H1 (cell line): ENCODE measurements at regions not wholly inside any gene's neighbourhood (a gene's known extent, or its start where the extent isn't known, plus 50 kb on each side); places are given as distances from the start of the nearest gene placed in this dataset.

Source experiments
- CTCF ChIA-PET: fragments of 300-600 bp; sonication (Branson Sonifier 250); formaldehyde crosslinking; loops from one replicate; lab custom pipeline; 2021; ENCODE audit not compliant: partially characterized antibody; lab: Charles Lee
- POLR2A ChIA-PET: fragments of 300-600 bp; sonication (Branson Sonifier 250); formaldehyde crosslinking; loops from one replicate; lab custom pipeline; 2021; ENCODE audit warnings: inconsistent platforms; ENCODE audit not compliant: partially characterized antibody; lab: Charles Lee
- DNase-seq, 2 experiments: peaks; one replicate each; pipeline versions ENCODE4 v3.0.0 to v3.0.0-alpha.2; 2010 to 2022; ENCODE audit warnings: low spot score in 2 of 2, low read depth in 1 of 2, mixed read lengths in 1 of 2
- FAIRE-seq: peaks from 2 replicates; lab custom pipeline; 2011; peaks lifted over from hg19 to GRCh38; lab: Jason Lieb, UNC
- H2AFZ ChIP-seq: 2 replicates; pipeline ENCODE4 v1.8.1; 2012; ENCODE audit warnings: low read length, inconsistent platforms
- H2AK5ac ChIP-seq: 2 replicates; pipeline ENCODE4 v1.6.1; 2013; ENCODE audit warnings: low read depth, low read length
- H2BK120ac ChIP-seq: replicated peaks from 2 replicates; pipeline ENCODE3; 2013; ENCODE audit warnings: low read depth, low read length, inconsistent platforms
- H2BK12ac ChIP-seq: 2 replicates; pipeline ENCODE4 v1.6.1; 2013; ENCODE audit warnings: low read depth, low read length
- H2BK15ac ChIP-seq: 2 replicates; pipeline ENCODE4 v1.6.1; 2013; ENCODE audit warnings: low read length
- H2BK20ac ChIP-seq: 2 replicates; pipeline ENCODE4 v1.6.1; 2013; ENCODE audit warnings: low read length
- H2BK5ac ChIP-seq: 2 replicates; pipeline ENCODE4 v1.6.1; 2013; ENCODE audit warnings: low read depth, low read length
- H3K14ac ChIP-seq: 2 replicates; pipeline ENCODE4 v1.6.1; 2013; ENCODE audit warnings: inconsistent platforms; ENCODE audit not compliant: insufficient read length
- H3K18ac ChIP-seq: 2 replicates; pipeline ENCODE4 v1.6.1; 2013; ENCODE audit warnings: low read length; ENCODE audit errors: extremely low read depth
- H3K23ac ChIP-seq: 2 replicates; pipeline ENCODE4 v1.6.1; 2013; ENCODE audit warnings: inconsistent platforms; ENCODE audit not compliant: insufficient read length
- H3K23me2 ChIP-seq: 2 replicates; pipeline ENCODE4 v1.6.1; 2013; ENCODE audit warnings: low read depth, low read length
- H3K27ac ChIP-seq: 2 replicates; pipeline ENCODE4 v1.6.1; 2011; ENCODE audit warnings: low read depth, low read length, inconsistent platforms
- H3K27me3 ChIP-seq, 4 experiments: replicated peaks in 1 of 4; 1 replicate in 1 of 4; 2 replicates in 3 of 4; pipeline versions ENCODE4 v1.6.1 to v1.8.1; 2011 to 2013; ENCODE audit warnings: low read length in 3 of 4, mild to moderate bottlenecking in 3 of 4, inconsistent platforms in 2 of 4, mixed read lengths in 2 of 4, moderate library complexity in 1 of 4; ENCODE audit not compliant: control insufficient read depth in 3 of 4, insufficient read depth in 3 of 4; ENCODE audit errors: extremely low read depth in 1 of 4
- H3K36me3 ChIP-seq, 4 experiments: 2 replicates each; pipeline versions ENCODE4 v1.6.1 to v1.8.1; 2011 to 2013; ENCODE audit warnings: mild to moderate bottlenecking in 4 of 4, low read length in 3 of 4, moderate library complexity in 2 of 4, control low read depth in 1 of 4, inconsistent platforms in 1 of 4; ENCODE audit not compliant: insufficient read depth in 4 of 4, control insufficient read depth in 2 of 4
- H3K4ac ChIP-seq: replicated peaks from 2 replicates; pipeline ENCODE3; 2013; ENCODE audit warnings: low read length, low read depth, mixed read lengths, inconsistent platforms; ENCODE audit not compliant: insufficient read length
- H3K4me1 ChIP-seq, 4 experiments: replicated peaks in 1 of 4; 1 replicate in 1 of 4; 2 replicates in 3 of 4; pipeline versions ENCODE4 v1.6.1 to v1.8.1; 2011 to 2013; ENCODE audit warnings: low read length in 3 of 4, inconsistent platforms in 2 of 4, mixed read lengths in 1 of 4; ENCODE audit not compliant: insufficient read depth in 4 of 4, control insufficient read depth in 3 of 4
- H3K4me2 ChIP-seq, 2 experiments: 2 replicates each; pipeline versions ENCODE4 v1.6.1 to v1.8.1; 2011 to 2013; ENCODE audit warnings: low read depth in 2 of 2, low read length in 2 of 2, control low read depth in 1 of 2, inconsistent platforms in 1 of 2, mild to moderate bottlenecking in 1 of 2; ENCODE audit not compliant: insufficient read depth in 1 of 2
- H3K4me3 ChIP-seq, 4 experiments: fragments of 200-600, 300-600 bp in 1 of 4; sonication (generic), shearing (Covaris generic), sonication (Bioruptor Twin) in 1 of 4; 2 replicates each; pipeline versions ENCODE4 v1.5.1 to v1.8.1; 2011 to 2016; ENCODE audit warnings: low read length in 4 of 4, low read depth in 3 of 4, control low read depth in 2 of 4, inconsistent platforms in 2 of 4, mild to moderate bottlenecking in 2 of 4, mixed read lengths in 1 of 4, moderate library complexity in 1 of 4; ENCODE audit not compliant: insufficient read depth in 2 of 4; ENCODE audit errors: extremely low read depth in 1 of 4
- H3K56ac ChIP-seq: replicated peaks from 2 replicates; pipeline ENCODE3; 2013; ENCODE audit warnings: low read depth, mild to moderate bottlenecking, mixed read lengths, low read length, inconsistent platforms; ENCODE audit not compliant: insufficient read length
- H3K79me1 ChIP-seq: 2 replicates; pipeline ENCODE4 v1.6.1; 2013; ENCODE audit warnings: low read depth, low read length, control low read depth
- H3K79me2 ChIP-seq, 2 experiments: 2 replicates each; pipeline versions ENCODE4 v1.6.1 to v1.8.1; 2012 to 2013; ENCODE audit warnings: low read length in 2 of 2, mild to moderate bottlenecking in 2 of 2, inconsistent platforms in 1 of 2; ENCODE audit not compliant: insufficient read depth in 2 of 2, control insufficient read depth in 1 of 2
- H3K9ac ChIP-seq, 4 experiments: replicated peaks in 1 of 4; 1 replicate in 1 of 4; 2 replicates in 3 of 4; pipeline versions ENCODE4 v1.6.1 to v1.8.1; 2011 to 2013; ENCODE audit warnings: low read depth in 3 of 4, low read length in 3 of 4, control low read depth in 2 of 4, mild to moderate bottlenecking in 2 of 4, moderate library complexity in 2 of 4, inconsistent platforms in 1 of 4; ENCODE audit errors: extremely low read depth in 1 of 4
- H3K9me3 ChIP-seq, 2 experiments: 2 replicates each; pipeline versions ENCODE4 v1.6.1 to v1.8.1; 2012 to 2013; ENCODE audit warnings: mild to moderate bottlenecking in 2 of 2, moderate library complexity in 2 of 2, control low read depth in 1 of 2, inconsistent platforms in 1 of 2, low read depth in 1 of 2, low read length in 1 of 2, mixed read lengths in 1 of 2; ENCODE audit not compliant: insufficient read depth in 2 of 2
- H4K20me1 ChIP-seq, 2 experiments: replicated peaks in 1 of 2; 2 replicates each; pipeline versions ENCODE3 to v1.8.1; 2011 to 2013; ENCODE audit warnings: inconsistent platforms in 2 of 2, low read length in 2 of 2, mild to moderate bottlenecking in 1 of 2; ENCODE audit not compliant: insufficient read depth in 2 of 2, control insufficient read depth in 1 of 2
- H4K5ac ChIP-seq: 2 replicates; pipeline ENCODE4 v1.6.1; 2013; ENCODE audit warnings: low read length, low read depth, mixed read lengths, inconsistent platforms; ENCODE audit not compliant: insufficient read length
- H4K8ac ChIP-seq: 2 replicates; pipeline ENCODE4 v1.8.0; 2013; ENCODE audit warnings: mild to moderate bottlenecking, moderate library complexity, low read length, inconsistent platforms; ENCODE audit not compliant: insufficient read depth; ENCODE audit errors: extremely low read depth
- H4K91ac ChIP-seq: replicated peaks from 2 replicates; pipeline ENCODE3; 2013; ENCODE audit warnings: low read length, mixed read lengths, inconsistent platforms; ENCODE audit not compliant: insufficient read length
- BRCA1 ChIP-seq: IDR thresholded peaks from 2 replicates; pipeline ENCODE4 v1.6.1; 2012; ENCODE audit warnings: low read depth, low read length, improper control_type of control experiment
- CEBPB ChIP-seq: IDR thresholded peaks from 2 replicates; pipeline ENCODE4 v1.6.1; 2012; ENCODE audit warnings: low read depth, low read length
- CHD1 ChIP-seq: IDR thresholded peaks from 2 replicates; pipeline ENCODE4 v1.6.1; 2012; ENCODE audit warnings: low read depth, low read length, improper control_type of control experiment
- GTF2F1 ChIP-seq: IDR thresholded peaks from 2 replicates; pipeline ENCODE4 v1.6.1; 2012; ENCODE audit warnings: low read depth, low read length, improper control_type of control experiment, borderline replicate concordance
- KDM1A ChIP-seq: fragments of 200-600, 300-600 bp; sonication (generic); IDR thresholded peaks from 2 replicates; pipeline ENCODE4 v1.7.1; 2016; ENCODE audit warnings: mild to moderate bottlenecking, low read length, borderline replicate concordance
- MAFK ChIP-seq: IDR thresholded peaks from 2 replicates; pipeline ENCODE4 v1.6.1; 2012; ENCODE audit warnings: low read depth, mild to moderate bottlenecking, improper control_type of control experiment, low read length
- RAD21 ChIP-seq, 2 experiments: IDR thresholded peaks in 1 of 2; conservative IDR thresholded peaks in 1 of 2; 2 replicates each; pipeline ENCODE4 v1.6.1; 2011; ENCODE audit warnings: low read depth in 2 of 2, low read length in 2 of 2, improper control_type of control experiment in 1 of 2, inconsistent platforms in 1 of 2, mild to moderate bottlenecking in 1 of 2, moderate library complexity in 1 of 2
- SIN3A ChIP-seq, 2 experiments: IDR thresholded peaks in 1 of 2; conservative IDR thresholded peaks in 1 of 2; 2 replicates each; pipeline ENCODE4 v1.6.1; 2011 to 2012; ENCODE audit warnings: low read length in 2 of 2, improper control_type of control experiment in 1 of 2, low read depth in 1 of 2, mild to moderate bottlenecking in 1 of 2
- SP4 ChIP-seq: IDR thresholded peaks from 2 replicates; pipeline ENCODE4 v1.6.1; 2012; ENCODE audit warnings: low read length, inconsistent platforms
- TAF7 ChIP-seq: optimal IDR thresholded peaks from 2 replicates; pipeline ENCODE3; 2011; ENCODE audit warnings: low read depth, mild to moderate bottlenecking, inconsistent platforms, low read length, moderate library complexity, borderline replicate concordance
- WGBS, 2 experiments: shearing (Covaris generic) in 1 of 2; methylation state at CpG; one replicate each; pipeline versions ENCODE4 v1.1.6 to v1.1.7; 2013 to 2015; ENCODE audit warnings: low lambda C conversion rate in 2 of 2, mixed read lengths in 2 of 2, inconsistent platforms in 1 of 2, low coverage in 1 of 2, missing lambda C conversion rate in 1 of 2; ENCODE audit not compliant: insufficient replicate concordance in 2 of 2, insufficient coverage in 1 of 2, insufficient read length in 1 of 2; ENCODE audit errors: extremely low coverage in 1 of 2, missing lambda C conversion rate in 1 of 2; 5-methylcytosine and 5-hydroxymethylcytosine counted together
- TF ChIP-seq, protein P1 (sequence below), 3 experiments: IDR thresholded peaks; 1 replicate in 2 of 3; 2 replicates in 1 of 3; pipeline versions ENCODE4 v1.5.1 to v1.6.1; 2011; ENCODE audit warnings: low read length in 3 of 3, mild to moderate bottlenecking in 3 of 3, inconsistent platforms in 2 of 3, low read depth in 1 of 3, moderate library complexity in 1 of 3; ENCODE audit not compliant: insufficient read depth in 1 of 3; ENCODE audit errors: control extremely low read depth in 1 of 3

DNA sequence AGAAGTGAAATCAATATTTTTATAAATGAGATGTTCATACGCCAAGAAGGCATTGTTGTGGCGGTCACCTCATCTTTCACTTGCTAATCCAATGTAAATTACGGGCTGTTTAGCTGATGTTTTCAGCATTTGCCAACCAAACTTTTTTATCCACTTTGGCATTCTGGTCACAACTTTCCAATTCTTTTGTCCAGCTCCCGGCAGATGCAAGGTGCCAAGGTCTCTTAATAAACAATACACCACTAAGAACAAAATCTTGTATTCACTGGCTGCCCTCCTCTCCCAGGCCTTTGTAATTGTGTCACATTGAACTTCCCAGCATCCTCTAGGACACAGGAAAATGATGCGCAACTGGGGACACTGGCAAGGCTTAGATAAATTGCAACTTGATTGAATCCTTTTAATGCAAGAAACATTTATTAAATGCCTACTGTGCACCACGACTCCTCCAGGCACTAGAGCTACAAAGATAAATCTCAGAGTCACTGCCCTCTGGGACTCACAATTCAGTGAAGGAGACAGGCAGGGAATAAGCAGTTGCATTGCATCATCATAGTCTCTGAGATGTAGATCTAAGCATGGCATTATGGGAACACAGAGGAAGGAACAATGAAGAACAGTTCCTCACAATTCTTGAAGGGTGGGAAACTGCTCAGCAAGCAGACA is 165.4 kb upstream of the C16orf82 start:
- Histone ChIP-seq H3K9me3 (no peaks in the 10 kb centered on the region), H4K91ac (no peak overlapping the region), H4K5ac (no peak overlapping the region), H2BK15ac (no peak overlapping the region), H4K8ac (no peak overlapping the region), H3K27me3 (no peaks in the 10 kb centered on the region), H3K79me2 (no peaks in the 10 kb centered on the region), H3K4me3 (no peak overlapping the region), H3K27ac (no peak overlapping the region), H2BK5ac (no peak overlapping the region), H3K23ac (no peak overlapping the region), H3K4me1 (no peaks in the 10 kb centered on the region), H2BK120ac (no peak overlapping the region), H2AK5ac (no peak overlapping the region), H2BK20ac (no peak overlapping the region), H3K4me2 (no peak overlapping the region), H4K20me1 (no peaks in the 10 kb centered on the region), H3K9ac (no peak overlapping the region), H3K23me2 (peaks cover 3% of the 10 kb centered on the region; the same call in 1 of the 2 replicates), H3K4ac (no peak overlapping the region), H3K14ac (no peak overlapping the region), H3K56ac (no peak overlapping the region), H3K18ac (no peak overlapping the region), H3K79me1 (no peaks in the 10 kb centered on the region), H3K36me3 (no peaks in the 10 kb centered on the region), H2BK12ac (no peak overlapping the region), H2AFZ (peak overlapping the region; percentile 54; the same call in 1 of the 2 replicates)
- FAIRE-seq, result no peak
- 89% methylated on average over 6 of the region's 6 CpGs; no CpG with 5 or more reads in 1 of the 2 experiments for WGBS, 2 experiments
- no peak for DNase-seq
- ChIA-PET CTCF (no interaction called here), POLR2A (no interaction called here)
- TF ChIP-seq MAFK (no peak), BRCA1 (no peak), KDM1A (no peak), GTF2F1 (no peak), TAF7 (no peak), SIN3A (conservative IDR thresholded peaks at IDR 0.05 in 1 of 2, IDR thresholded peaks at IDR 0.05 in 1 of 2; ENCODE audit: low read depth in 1 of 2, low read length in 2 of 2) (no peak), RAD21 (IDR thresholded peaks at IDR 0.05 in 1 of 2, conservative IDR thresholded peaks at IDR 0.05 in 1 of 2; ENCODE audit: low read depth in 2 of 2, low read length in 2 of 2) (no peak), SP4 (no peak), CHD1 (no peak), CEBPB (no peak)
- TF ChIP-seq, protein P1, sequence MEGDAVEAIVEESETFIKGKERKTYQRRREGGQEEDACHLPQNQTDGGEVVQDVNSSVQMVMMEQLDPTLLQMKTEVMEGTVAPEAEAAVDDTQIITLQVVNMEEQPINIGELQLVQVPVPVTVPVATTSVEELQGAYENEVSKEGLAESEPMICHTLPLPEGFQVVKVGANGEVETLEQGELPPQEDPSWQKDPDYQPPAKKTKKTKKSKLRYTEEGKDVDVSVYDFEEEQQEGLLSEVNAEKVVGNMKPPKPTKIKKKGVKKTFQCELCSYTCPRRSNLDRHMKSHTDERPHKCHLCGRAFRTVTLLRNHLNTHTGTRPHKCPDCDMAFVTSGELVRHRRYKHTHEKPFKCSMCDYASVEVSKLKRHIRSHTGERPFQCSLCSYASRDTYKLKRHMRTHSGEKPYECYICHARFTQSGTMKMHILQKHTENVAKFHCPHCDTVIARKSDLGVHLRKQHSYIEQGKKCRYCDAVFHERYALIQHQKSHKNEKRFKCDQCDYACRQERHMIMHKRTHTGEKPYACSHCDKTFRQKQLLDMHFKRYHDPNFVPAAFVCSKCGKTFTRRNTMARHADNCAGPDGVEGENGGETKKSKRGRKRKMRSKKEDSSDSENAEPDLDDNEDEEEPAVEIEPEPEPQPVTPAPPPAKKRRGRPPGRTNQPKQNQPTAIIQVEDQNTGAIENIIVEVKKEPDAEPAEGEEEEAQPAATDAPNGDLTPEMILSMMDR (IDR thresholded peaks at IDR 0.05; ENCODE audit: control extremely low read depth in 1 of 3, insufficient read depth in 1 of 3, low read depth in 1 of 3, low read length in 3 of 3), result no peak
